HCT116 (cell line): ENCODE measurements at regions not wholly inside any gene's neighbourhood (a gene's known extent, or its start where the extent isn't known, plus 50 kb on each side); places are given as distances from the start of the nearest gene placed in this dataset.

Experiments
- CEBPB ChIP-seq: IDR thresholded peaks from 2 replicates; pipeline ENCODE4 v1.6.1; 2012; ENCODE audit warnings: low read depth
- EGR1 ChIP-seq: IDR thresholded peaks from 2 replicates; pipeline ENCODE4 v1.6.1; 2012; ENCODE audit warnings: low read depth
- EZH2phosphoT487 ChIP-seq: fragments of 200-600 bp; IDR thresholded peaks from 2 replicates; pipeline ENCODE4 v1.6.1; 2018; ENCODE audit warnings: antibody characterized with exemption, borderline replicate concordance
- JUND ChIP-seq: IDR thresholded peaks from 2 replicates; pipeline ENCODE4 v1.6.1; 2012
- POLR2A ChIP-seq: IDR thresholded peaks from 2 replicates; pipeline ENCODE4 v1.7.0; 2011; ENCODE audit warnings: borderline replicate concordance; ENCODE audit not compliant: insufficient read depth, insufficient read length; ENCODE audit errors: extremely low read depth
- POLR2AphosphoS5 ChIP-seq: IDR thresholded peaks from 2 replicates; pipeline ENCODE4 v1.6.1; 2011; ENCODE audit warnings: mild to moderate bottlenecking, low read depth, low read length, moderate library complexity
- RAD21 ChIP-seq: IDR thresholded peaks from 2 replicates; pipeline ENCODE4 v1.6.1; 2012; ENCODE audit warnings: low read depth, mild to moderate bottlenecking
- SP1 ChIP-seq: IDR thresholded peaks from 2 replicates; pipeline ENCODE4 v1.6.1; 2012; ENCODE audit warnings: low read depth
- TCF7L2 ChIP-seq: IDR thresholded peaks from 2 replicates; pipeline ENCODE4 v1.7.0; 2011; ENCODE audit warnings: borderline replicate concordance, inconsistent platforms; ENCODE audit not compliant: insufficient read depth, insufficient read length; ENCODE audit errors: extremely low read depth
- YY1 ChIP-seq: IDR thresholded peaks from 2 replicates; pipeline ENCODE4 v1.6.1; 2011; ENCODE audit warnings: low read length, low read depth, moderate library complexity, mild to moderate bottlenecking; ENCODE audit not compliant: insufficient replicate concordance; ENCODE audit errors: extremely low read depth
- ZFX ChIP-seq: fragments of 450-650 bp; IDR thresholded peaks from 2 replicates; pipeline ENCODE4 v1.6.1; 2017
- TF ChIP-seq, protein P1 (sequence below), 3 experiments: fragments of 200-600 bp in 1 of 3; sonication (generic) in 1 of 3; IDR thresholded peaks in 2 of 3; conservative IDR thresholded peaks in 1 of 3; 2 replicates each; pipeline ENCODE4 v1.5.1; 2012 to 2017; ENCODE audit warnings: low read depth in 2 of 3, low read length in 2 of 3, antibody characterized with exemption in 1 of 3, borderline replicate concordance in 1 of 3, control low read depth in 1 of 3, mild to moderate bottlenecking in 1 of 3, mixed read lengths in 1 of 3, mixed run types in 1 of 3, moderate library complexity in 1 of 3; ENCODE audit not compliant: insufficient read depth in 1 of 3
- TF ChIP-seq, protein P2 (sequence below): IDR thresholded peaks from 2 replicates; pipeline ENCODE4 v1.6.1; 2012
- TF ChIP-seq, protein P3 (sequence below): IDR thresholded peaks from 2 replicates; pipeline ENCODE4 v1.6.1; 2011; ENCODE audit warnings: mild to moderate bottlenecking, low read length, moderate library complexity; ENCODE audit not compliant: insufficient replicate concordance; ENCODE audit errors: extremely low read depth

DNA sequence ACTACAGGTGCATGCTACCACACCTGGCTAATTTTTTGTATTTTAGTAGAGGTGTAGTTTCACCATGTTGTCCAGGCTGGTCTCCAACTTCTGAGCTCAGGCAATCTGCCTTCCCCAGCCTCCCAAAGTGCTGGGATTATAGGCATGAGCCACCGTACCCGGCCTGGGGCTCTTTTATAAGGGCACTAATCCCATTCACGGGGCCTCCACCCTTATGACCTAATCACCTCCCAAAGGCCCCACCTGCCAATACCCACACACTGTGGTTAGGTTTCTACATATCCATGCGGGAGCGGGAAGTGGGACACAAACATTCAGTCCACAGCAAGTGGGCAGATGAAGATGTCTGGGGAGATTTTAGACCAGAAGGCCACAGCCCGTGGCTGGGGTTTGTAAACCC is 164.7 kb upstream of the SH3BP4 start:
- TF ChIP-seq, protein P1, sequence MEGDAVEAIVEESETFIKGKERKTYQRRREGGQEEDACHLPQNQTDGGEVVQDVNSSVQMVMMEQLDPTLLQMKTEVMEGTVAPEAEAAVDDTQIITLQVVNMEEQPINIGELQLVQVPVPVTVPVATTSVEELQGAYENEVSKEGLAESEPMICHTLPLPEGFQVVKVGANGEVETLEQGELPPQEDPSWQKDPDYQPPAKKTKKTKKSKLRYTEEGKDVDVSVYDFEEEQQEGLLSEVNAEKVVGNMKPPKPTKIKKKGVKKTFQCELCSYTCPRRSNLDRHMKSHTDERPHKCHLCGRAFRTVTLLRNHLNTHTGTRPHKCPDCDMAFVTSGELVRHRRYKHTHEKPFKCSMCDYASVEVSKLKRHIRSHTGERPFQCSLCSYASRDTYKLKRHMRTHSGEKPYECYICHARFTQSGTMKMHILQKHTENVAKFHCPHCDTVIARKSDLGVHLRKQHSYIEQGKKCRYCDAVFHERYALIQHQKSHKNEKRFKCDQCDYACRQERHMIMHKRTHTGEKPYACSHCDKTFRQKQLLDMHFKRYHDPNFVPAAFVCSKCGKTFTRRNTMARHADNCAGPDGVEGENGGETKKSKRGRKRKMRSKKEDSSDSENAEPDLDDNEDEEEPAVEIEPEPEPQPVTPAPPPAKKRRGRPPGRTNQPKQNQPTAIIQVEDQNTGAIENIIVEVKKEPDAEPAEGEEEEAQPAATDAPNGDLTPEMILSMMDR (IDR thresholded peaks at IDR 0.05 in 2 of 3, conservative IDR thresholded peaks at IDR 0.05 in 1 of 3; ENCODE audit: borderline replicate concordance in 1 of 3, insufficient read depth in 1 of 3, low read depth in 2 of 3, low read length in 2 of 3), result no peak
- no peak for TF ChIP-seq POLR2A
- TF ChIP-seq RAD21, result no peak
- TF ChIP-seq POLR2AphosphoS5, result no peak
- TF ChIP-seq EGR1, result no peak
- no peak for TF ChIP-seq JUND
- no peak for TF ChIP-seq ZFX
- no peak for TF ChIP-seq CEBPB
- TF ChIP-seq, protein P2, sequence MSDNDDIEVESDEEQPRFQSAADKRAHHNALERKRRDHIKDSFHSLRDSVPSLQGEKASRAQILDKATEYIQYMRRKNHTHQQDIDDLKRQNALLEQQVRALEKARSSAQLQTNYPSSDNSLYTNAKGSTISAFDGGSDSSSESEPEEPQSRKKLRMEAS, result no peak
- TF ChIP-seq, protein P3, sequence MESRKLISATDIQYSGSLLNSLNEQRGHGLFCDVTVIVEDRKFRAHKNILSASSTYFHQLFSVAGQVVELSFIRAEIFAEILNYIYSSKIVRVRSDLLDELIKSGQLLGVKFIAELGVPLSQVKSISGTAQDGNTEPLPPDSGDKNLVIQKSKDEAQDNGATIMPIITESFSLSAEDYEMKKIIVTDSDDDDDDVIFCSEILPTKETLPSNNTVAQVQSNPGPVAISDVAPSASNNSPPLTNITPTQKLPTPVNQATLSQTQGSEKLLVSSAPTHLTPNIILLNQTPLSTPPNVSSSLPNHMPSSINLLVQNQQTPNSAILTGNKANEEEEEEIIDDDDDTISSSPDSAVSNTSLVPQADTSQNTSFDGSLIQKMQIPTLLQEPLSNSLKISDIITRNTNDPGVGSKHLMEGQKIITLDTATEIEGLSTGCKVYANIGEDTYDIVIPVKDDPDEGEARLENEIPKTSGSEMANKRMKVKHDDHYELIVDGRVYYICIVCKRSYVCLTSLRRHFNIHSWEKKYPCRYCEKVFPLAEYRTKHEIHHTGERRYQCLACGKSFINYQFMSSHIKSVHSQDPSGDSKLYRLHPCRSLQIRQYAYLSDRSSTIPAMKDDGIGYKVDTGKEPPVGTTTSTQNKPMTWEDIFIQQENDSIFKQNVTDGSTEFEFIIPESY, result no peak
- no peak for TF ChIP-seq YY1
- TF ChIP-seq EZH2phosphoT487, result no peak
- no peak for TF ChIP-seq TCF7L2
- no peak for TF ChIP-seq SP1
